ENCODE measurements at regions not wholly inside any gene's neighbourhood (a gene's known extent, or its start where the extent isn't known, plus 50 kb on each side); places are given as distances from the start of the nearest gene placed in this dataset.

- Histone ChIP-seq H3K27ac (no peak overlapping the region), H3K36me3 (no peaks in the 10 kb centered on the region), H3K27me3 (no peaks in the 10 kb centered on the region), H3K9me3 (no peaks in the 10 kb centered on the region), H3K4me1 (ENCODE audit: control insufficient read depth in 1 of 2, insufficient read depth in 1 of 2, low read depth in 1 of 2, low read length in 1 of 2) (no peaks in the 10 kb centered on the region), H3K4me3 (ENCODE audit: low read depth in 1 of 2, low read length in 1 of 2) (no peak overlapping the region)
- TF ChIP-seq CTCF (IDR thresholded peaks at IDR 0.05): no peak
These were observed 603.5 kb upstream of the VRK2 start for GRCh38 chr2:57443086-57443485.

GRCh38 chr2:57443973-57444521, 602.6 kb upstream of the VRK2 start:
- no peaks in the 10 kb centered on the region for H3K36me3 ChIP-seq
- H3K27me3 ChIP-seq: no peaks in the 10 kb centered on the region
- H3K27ac ChIP-seq: no peak overlapping the region
- no peaks in the 10 kb centered on the region for H3K9me3 ChIP-seq
- no peak for TF ChIP-seq CTCF (IDR thresholded peaks at IDR 0.05)
- H3K4me3 ChIP-seq (ENCODE audit: low read depth in 1 of 2, low read length in 1 of 2): no peak overlapping the region
- H3K4me1 ChIP-seq (ENCODE audit: control insufficient read depth in 1 of 2, insufficient read depth in 1 of 2, low read depth in 1 of 2, low read length in 1 of 2): no peaks in the 10 kb centered on the region

- Histone ChIP-seq H3K4me3 (ENCODE audit: low read depth in 1 of 2, low read length in 1 of 2) (no peak overlapping the region), H3K4me1 (ENCODE audit: control insufficient read depth in 1 of 2, insufficient read depth in 1 of 2, low read depth in 1 of 2, low read length in 1 of 2) (no peaks in the 10 kb centered on the region), H3K27ac (no peak overlapping the region), H3K9me3 (no peaks in the 10 kb centered on the region), H3K36me3 (no peaks in the 10 kb centered on the region), H3K27me3 (no peaks in the 10 kb centered on the region)
- TF ChIP-seq CTCF (IDR thresholded peaks at IDR 0.05): no peak
These were observed 601.7 kb upstream of the VRK2 start for GRCh38 chr2:57444752-57445430.

- TF ChIP-seq CTCF (IDR thresholded peaks at IDR 0.05): no peak
- no peaks in the 10 kb centered on the region for H3K36me3 ChIP-seq
- no peaks in the 10 kb centered on the region for H3K27me3 ChIP-seq
- H3K4me1 ChIP-seq (ENCODE audit: control insufficient read depth in 1 of 2, insufficient read depth in 1 of 2, low read depth in 1 of 2, low read length in 1 of 2): no peaks in the 10 kb centered on the region
- no peak overlapping the region for H3K27ac ChIP-seq
- H3K9me3 ChIP-seq: no peaks in the 10 kb centered on the region
- no peak overlapping the region for H3K4me3 ChIP-seq (ENCODE audit: low read depth in 1 of 2, low read length in 1 of 2)
These were observed 597.8 kb upstream of the VRK2 start for GRCh38 chr2:57448816-57449215.

- H3K4me1 ChIP-seq (ENCODE audit: control insufficient read depth in 1 of 2, insufficient read depth in 1 of 2, low read depth in 1 of 2, low read length in 1 of 2): no peaks in the 10 kb centered on the region
- TF ChIP-seq CTCF (IDR thresholded peaks at IDR 0.05): no peak
These were observed 596.4 kb upstream of the VRK2 start for GRCh38 chr2:57450170-57450569.

More at GRCh38 chr2:57450170-57450569, 596.4 kb upstream of the VRK2 start:
- H3K27me3 ChIP-seq: no peaks in the 10 kb centered on the region
- H3K4me3 ChIP-seq (ENCODE audit: low read depth in 1 of 2, low read length in 1 of 2): no peak overlapping the region
- no peaks in the 10 kb centered on the region for H3K9me3 ChIP-seq
- H3K36me3 ChIP-seq: no peaks in the 10 kb centered on the region
- no peak overlapping the region for H3K27ac ChIP-seq

All from neutrophil (primary cell).